ENCODE measurements at regions not wholly inside any gene's neighbourhood (a gene's known extent, or its start where the extent isn't known, plus 50 kb on each side); places are given as distances from the start of the nearest gene placed in this dataset.

GRCh38 chr7:114008696-114009095 lies 89.9 kb upstream of the PPP1R3A start:
- TF ChIP-seq CTCF (IDR thresholded peaks at IDR 0.05) = no peak
- TF ChIP-seq NFIC (IDR thresholded peaks at IDR 0.05; ENCODE audit: borderline replicate concordance) = no peak
- no peak for TF ChIP-seq SIN3A (IDR thresholded peaks at IDR 0.05; ENCODE audit: borderline replicate concordance, low read depth, low read length)
- no peak for TF ChIP-seq GABPA (IDR thresholded peaks at IDR 0.05; ENCODE audit: low read depth)
- no peak for TF ChIP-seq MAX (IDR thresholded peaks at IDR 0.05; ENCODE audit: low read depth)
- no peak for TF ChIP-seq ZBTB33 (IDR thresholded peaks at IDR 0.05; ENCODE audit: borderline replicate concordance, low read depth)
- TF ChIP-seq EZH2phosphoT487 (IDR thresholded peaks at IDR 0.05; ENCODE audit: borderline replicate concordance, low read depth) = no peak

Measured in SK-N-SH (cell line).